ACHN (cell line): ENCODE measurements at regions not wholly inside any gene's neighbourhood (a gene's known extent, or its start where the extent isn't known, plus 50 kb on each side); places are given as distances from the start of the nearest gene placed in this dataset.

Experiments
- DNase-seq: peaks from one replicate; pipeline ENCODE4 v3.0.0-alpha.2; 2015
- in situ Hi-C: cut with HindIII; loops from 2 replicates; pipeline ENCODE4 v1.10.0; 2017; ENCODE audit warnings: low sequenced_read_pairs, low pct_ligation_motif_present, low pct_unique_long_range_greater_than_20kb

GRCh38 chr1:214192825-214193643 lies 87.9 kb upstream of the SMYD2 start:
- peak; percentile 11 for DNase-seq
- in situ Hi-C loops = no loop called here

- in situ Hi-C loops = no loop called here
Measured at GRCh38 chr1:214193691-214194090, 87.3 kb upstream of the SMYD2 start.

GRCh38 chr1:214198571-214198970 lies 82.4 kb upstream of the SMYD2 start:
- no peak for DNase-seq
- in situ Hi-C loops = no loop called here

More at GRCh38 chr1:214193691-214194090, 87.3 kb upstream of the SMYD2 start:
- DNase-seq = no peak

- in situ Hi-C loops = no loop called here
- no peak for DNase-seq
Measured at GRCh38 chr1:214199585-214199984, 81.4 kb upstream of the SMYD2 start.

- no peak for DNase-seq
- in situ Hi-C loops = no loop called here
Measured at GRCh38 chr1:214202992-214203391, 78.0 kb upstream of the SMYD2 start.

- no peak for DNase-seq
- in situ Hi-C loops = no loop called here
Measured at GRCh38 chr1:214205053-214205452, 75.9 kb upstream of the SMYD2 start.

GRCh38 chr1:214208460-214208859 lies 72.5 kb upstream of the SMYD2 start:
- in situ Hi-C loops = no loop called here
- no peak for DNase-seq

GRCh38 chr1:214209260-214209808 lies 71.6 kb upstream of the SMYD2 start:
- DNase-seq = no peak
- in situ Hi-C loops = no loop called here

- DNase-seq = no peak
- in situ Hi-C loops = no loop called here
Measured at GRCh38 chr1:214213136-214213535, 67.8 kb upstream of the SMYD2 start.

GRCh38 chr1:214214851-214215250 lies 66.1 kb upstream of the SMYD2 start:
- in situ Hi-C loops = no loop called here
- no peak for DNase-seq

- in situ Hi-C loops = no loop called here
- no peak for DNase-seq
Measured at GRCh38 chr1:214215583-214215982, 65.4 kb upstream of the SMYD2 start.

- DNase-seq = no peak
- in situ Hi-C loops = no loop called here
Measured at GRCh38 chr1:214216021-214216420, 64.9 kb upstream of the SMYD2 start.

GRCh38 chr1:214216779-214217178 lies 64.2 kb upstream of the SMYD2 start:
- in situ Hi-C loops = no loop called here
- no peak for DNase-seq

- no peak for DNase-seq
- in situ Hi-C loops = no loop called here
Measured at GRCh38 chr1:214219902-214220301, 61.1 kb upstream of the SMYD2 start.

- no peak for DNase-seq
Measured at GRCh38 chr1:214220891-214221290, 60.1 kb upstream of the SMYD2 start.

GRCh38 chr1:214224611-214225354 lies 56.2 kb upstream of the SMYD2 start:
- no peak for DNase-seq

More at GRCh38 chr1:214220891-214221290, 60.1 kb upstream of the SMYD2 start:
- in situ Hi-C loops = no loop called here

GRCh38 chr1:214228976-214229375 lies 52.0 kb upstream of the SMYD2 start:
- DNase-seq = no peak
- in situ Hi-C loops = no loop called here

More at GRCh38 chr1:214224611-214225354, 56.2 kb upstream of the SMYD2 start:
- in situ Hi-C loops = no loop called here

GRCh38 chr1:214229736-214230135 lies 51.2 kb upstream of the SMYD2 start:
- DNase-seq = no peak
- in situ Hi-C loops = no loop called here
